Stomach (tissue), 8 donors: ENCODE measurements at regions not wholly inside any gene's neighbourhood (a gene's known extent, or its start where the extent isn't known, plus 50 kb on each side); places are given as distances from the start of the nearest gene placed in this dataset.

ENCODE experiments used
- DNase-seq, 2 donors: peaks; one replicate each; pipeline versions ENCODE4 v3.0.0 to v3.0.0-alpha.2; 2013 to 2019
- H3K27ac ChIP-seq, 5 donors: fragments of 200-600 bp in 4 of 5; sonication (generic) in 4 of 5; one replicate each; pipeline ENCODE4 v1.5.1; 2013 to 2019; ENCODE audit warnings: mild to moderate bottlenecking in 1 of 5, moderate library complexity in 1 of 5
- H3K27me3 ChIP-seq, 3 donors: fragments of 200-600 bp; sonication (generic); one replicate each; pipeline ENCODE4 v1.5.1; 2017 to 2019; ENCODE audit warnings: mixed run types in 1 of 3
- H3K36me3 ChIP-seq, 4 donors: fragments of 200-600 bp; sonication (generic); 1 replicate in 3 of 4; 2 replicates in 1 of 4; pipeline ENCODE4 v1.5.1; 2016 to 2019
- H3K4me1 ChIP-seq, 4 donors: fragments of 200-600 bp; sonication (generic); one replicate each; pipeline ENCODE4 v1.5.1; 2016 to 2019
- H3K4me3 ChIP-seq, 4 donors: fragments of 200-600 bp; sonication (generic) in 3 of 4; one replicate each; pipeline ENCODE4 v1.5.1; 2016 to 2019; ENCODE audit warnings: mild to moderate bottlenecking in 1 of 4
- H3K9me3 ChIP-seq, 4 donors: fragments of 200-600 bp; sonication (generic); one replicate each; pipeline ENCODE4 v1.5.1; 2016 to 2019
- CTCF ChIP-seq, 7 experiments: fragments of 450-650 bp in 4 of 7; fragments of 200-600 bp in 3 of 7; sonication (generic) in 3 of 7; IDR thresholded peaks; one replicate each; pipeline ENCODE4 v1.5.1; 2016 to 2019; ENCODE audit warnings: antibody characterized with exemption in 7 of 7, control low read depth in 2 of 7, mild to moderate bottlenecking in 1 of 7
- EP300 ChIP-seq: sonication (generic); formaldehyde crosslinking; IDR thresholded peaks from one replicate; pipeline ENCODE4 v1.6.1; 2017; ENCODE audit warnings: antibody characterized with exemption
- POLR2A ChIP-seq, 4 donors: fragments of 450-650 bp; IDR thresholded peaks; one replicate each; pipeline ENCODE4 v1.6.1; 2016; ENCODE audit warnings: antibody characterized with exemption in 4 of 4, control low read depth in 2 of 4, mild to moderate bottlenecking in 1 of 4, moderate library complexity in 1 of 4
- POLR2AphosphoS5 ChIP-seq, 3 donors: sonication (generic); formaldehyde crosslinking; IDR thresholded peaks; one replicate each; pipeline ENCODE4 v1.6.1; 2016; ENCODE audit warnings: antibody characterized with exemption in 3 of 3
- WGBS, 5 donors: extraction: QIAGEN DNeasy Blood & Tissue Kit in 3 of 5; methylation state at CpG; one replicate each; pipeline versions ENCODE4 v1.1.5 to v1.1.7; 2013 to 2018; 5-methylcytosine and 5-hydroxymethylcytosine counted together
- intact Hi-C: fragments of 100-400 bp; cut with DNase I; formaldehyde crosslinking; loops from one replicate; pipeline ENCODE4 v1.15.1; 2023; ENCODE audit warnings: low total_unique reads
- donor health status: healthy with polysubstance abuse.
- donor health status: Bipolar disorder and iron deficiency.
- donor health status: healthy.

GRCh38 chr21:36565540-36565939 is 85.6 kb upstream of the CLDN14 start:
- WGBS, 5 donors = 86 to 100% (median 94%) methylated on average over 2 of the region's 2 CpGs
- DNase-seq = no peak
- TF ChIP-seq POLR2AphosphoS5 (IDR thresholded peaks at IDR 0.05) (no peak), CTCF (IDR thresholded peaks at IDR 0.05) (no peak), EP300 (no peak), POLR2A (IDR thresholded peaks at IDR 0.05) (no peak)
- H3K4me3 ChIP-seq = no peak overlapping the region
- no peaks in the 10 kb centered on the region for H3K9me3 ChIP-seq
- no peaks in the 10 kb centered on the region for H3K4me1 ChIP-seq
- intact Hi-C loops = no loop called here
- peaks cover 0 to 27% (median 0%) of the 10 kb centered on the region in 3 donors for H3K27me3 ChIP-seq
- H3K27ac ChIP-seq = no peak overlapping the region
- no peaks in the 10 kb centered on the region for H3K36me3 ChIP-seq

GRCh38 chr21:36566644-36567043 is 86.7 kb upstream of the CLDN14 start:
- H3K27me3 ChIP-seq = peaks cover 0 to 27% (median 0%) of the 10 kb centered on the region in 3 donors
- no peaks in the 10 kb centered on the region for H3K9me3 ChIP-seq
- TF ChIP-seq POLR2AphosphoS5 (IDR thresholded peaks at IDR 0.05) (no peak), POLR2A (IDR thresholded peaks at IDR 0.05) (no peak), EP300 (no peak), CTCF (IDR thresholded peaks at IDR 0.05) (no peak)
- no peak overlapping the region for H3K27ac ChIP-seq
- H3K36me3 ChIP-seq = no peaks in the 10 kb centered on the region
- intact Hi-C loops = no loop called here
- H3K4me3 ChIP-seq = no peak overlapping the region
- no peak for DNase-seq
- H3K4me1 ChIP-seq = no peaks in the 10 kb centered on the region
- WGBS, 5 donors = 64 to 88% (median 83%) methylated on average over 7 of the region's 7 CpGs

- Histone ChIP-seq H3K9me3 (no peaks in the 10 kb centered on the region), H3K4me1 (no peaks in the 10 kb centered on the region), H3K4me3 (no peak overlapping the region), H3K36me3 (no peaks in the 10 kb centered on the region), H3K27me3 (peaks cover 0 to 24% (median 0%) of the 10 kb centered on the region in 3 donors), H3K27ac (no peak overlapping the region)
- no peak for TF ChIP-seq POLR2AphosphoS5 (IDR thresholded peaks at IDR 0.05)
- TF ChIP-seq POLR2A (IDR thresholded peaks at IDR 0.05) = no peak
- TF ChIP-seq EP300 = no peak
- TF ChIP-seq CTCF (IDR thresholded peaks at IDR 0.05) = no peak
- DNase-seq = no peak
- intact Hi-C loops = no loop called here
- WGBS, 5 donors = 45 to 74% (median 63%) methylated on average over 5 of the region's 5 CpGs
Observed at GRCh38 chr21:36567216-36567885, 87.4 kb upstream of the CLDN14 start.

GRCh38 chr21:36569511-36569910 is 89.6 kb upstream of the CLDN14 start:
- no peaks in the 10 kb centered on the region for H3K4me1 ChIP-seq
- no peak overlapping the region for H3K27ac ChIP-seq
- H3K27me3 ChIP-seq = peaks cover 0 to 20% (median 0%) of the 10 kb centered on the region in 3 donors
- intact Hi-C loops = no loop called here
- DNase-seq = no peak
- WGBS, 5 donors = 91 to 97% (median 95%) methylated on average over 6 of the region's 6 CpGs
- no peak overlapping the region for H3K4me3 ChIP-seq
- H3K9me3 ChIP-seq = no peaks in the 10 kb centered on the region
- no peaks in the 10 kb centered on the region for H3K36me3 ChIP-seq
- TF ChIP-seq CTCF (IDR thresholded peaks at IDR 0.05) = no peak
- no peak for TF ChIP-seq POLR2A (IDR thresholded peaks at IDR 0.05)
- no peak for TF ChIP-seq EP300
- no peak for TF ChIP-seq POLR2AphosphoS5 (IDR thresholded peaks at IDR 0.05)
